ENCODE measurements at regions not wholly inside any gene's neighbourhood (a gene's known extent, or its start where the extent isn't known, plus 50 kb on each side); places are given as distances from the start of the nearest gene placed in this dataset.

DNA sequence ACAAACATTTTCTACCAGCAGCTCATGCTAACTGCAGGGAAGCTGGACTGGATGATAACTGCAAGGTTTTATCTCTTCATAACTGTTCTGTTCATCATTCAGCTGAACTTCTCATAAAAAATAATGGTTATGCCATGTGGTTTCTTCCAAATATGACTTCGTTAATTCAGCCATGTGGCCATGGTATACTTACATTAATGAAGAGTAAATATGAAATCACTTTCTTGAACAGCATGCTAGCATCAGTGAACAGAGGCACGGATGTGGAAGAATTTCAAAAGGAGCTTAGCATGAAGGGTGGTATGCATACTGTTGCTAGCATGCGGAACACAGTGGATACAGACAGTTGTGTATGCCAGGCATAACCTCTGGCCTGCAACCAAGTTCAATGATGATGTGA, 1417.0 kb upstream of the CDH8 start:
- intact Hi-C loops (cut with micrococcal nuclease): no loop called here
- no peak overlapping the region for H3K4me3 ChIP-seq (ENCODE audit: low read length in 2 of 2)
- DNase-seq: no peak
- Mint-ChIP-seq H3K4me1 (no peaks in the 10 kb centered on the region), H3K4me3 (no peak overlapping the region), H3K27me3 (no peaks in the 10 kb centered on the region), H3K36me3 (no peaks in the 10 kb centered on the region), H3K9me3 (peaks cover 6 to 34% (median 24%) of the 10 kb centered on the region in 8 donors), H3K27ac (no peak overlapping the region)
- no peaks in the 10 kb centered on the region for H3K9me3 ChIP-seq (ENCODE audit: control insufficient read depth in 1 of 2, low read length in 2 of 2)
- ChIA-PET POLR2A (ENCODE audit: partially characterized antibody) (no interaction called here), CTCF (ENCODE audit: partially characterized antibody) (no interaction called here)
- H3K36me3 ChIP-seq (ENCODE audit: insufficient read depth, low read length): no peaks in the 10 kb centered on the region
- H3K27me3 ChIP-seq (ENCODE audit: insufficient read depth, low read length): no peaks in the 10 kb centered on the region
- H3K27ac ChIP-seq (ENCODE audit: low read depth, low read length): no peak overlapping the region
- H3K4me1 ChIP-seq (ENCODE audit: insufficient read depth, low read length): no peaks in the 10 kb centered on the region

DNA sequence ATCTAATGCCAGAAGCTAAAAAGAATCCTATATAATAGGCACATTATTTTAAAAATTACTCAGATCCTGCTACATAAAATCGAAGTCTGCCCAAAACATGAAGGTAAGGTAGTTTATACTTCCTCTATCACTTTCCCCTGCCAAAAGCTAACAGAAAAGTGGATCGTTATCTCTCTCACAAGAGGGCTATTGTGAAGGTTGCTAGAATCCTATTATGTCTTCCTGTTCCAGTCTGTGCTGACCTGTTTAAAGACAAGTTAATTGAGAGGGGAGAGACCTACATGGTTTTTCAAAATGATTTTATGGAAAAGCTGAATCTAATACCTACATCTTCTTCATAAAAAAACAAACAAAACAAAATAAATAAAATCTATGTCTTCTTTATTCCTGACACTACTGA, 1410.9 kb upstream of the CDH8 start:
- ChIA-PET POLR2A (ENCODE audit: partially characterized antibody) (no interaction called here), CTCF (ENCODE audit: partially characterized antibody) (no interaction called here)
- DNase-seq: no peak
- no peak overlapping the region for H3K27ac Mint-ChIP-seq
- H3K27me3 Mint-ChIP-seq: no peaks in the 10 kb centered on the region
- H3K9me3 ChIP-seq (ENCODE audit: control insufficient read depth in 1 of 2, low read length in 2 of 2): no peaks in the 10 kb centered on the region
- no peaks in the 10 kb centered on the region for H3K36me3 ChIP-seq (ENCODE audit: insufficient read depth, low read length)
- intact Hi-C loops (cut with micrococcal nuclease): no loop called here
- H3K4me3 Mint-ChIP-seq: no peak overlapping the region
- no peaks in the 10 kb centered on the region for H3K36me3 Mint-ChIP-seq
- H3K4me1 ChIP-seq (ENCODE audit: insufficient read depth, low read length): no peaks in the 10 kb centered on the region
- no peak overlapping the region for H3K4me3 ChIP-seq (ENCODE audit: low read length in 2 of 2)
- no peaks in the 10 kb centered on the region for H3K4me1 Mint-ChIP-seq
- H3K27ac ChIP-seq (ENCODE audit: low read depth, low read length): no peak overlapping the region
- H3K27me3 ChIP-seq (ENCODE audit: insufficient read depth, low read length): no peaks in the 10 kb centered on the region
- H3K9me3 Mint-ChIP-seq: peaks cover 3 to 34% (median 21%) of the 10 kb centered on the region in 8 donors

DNA sequence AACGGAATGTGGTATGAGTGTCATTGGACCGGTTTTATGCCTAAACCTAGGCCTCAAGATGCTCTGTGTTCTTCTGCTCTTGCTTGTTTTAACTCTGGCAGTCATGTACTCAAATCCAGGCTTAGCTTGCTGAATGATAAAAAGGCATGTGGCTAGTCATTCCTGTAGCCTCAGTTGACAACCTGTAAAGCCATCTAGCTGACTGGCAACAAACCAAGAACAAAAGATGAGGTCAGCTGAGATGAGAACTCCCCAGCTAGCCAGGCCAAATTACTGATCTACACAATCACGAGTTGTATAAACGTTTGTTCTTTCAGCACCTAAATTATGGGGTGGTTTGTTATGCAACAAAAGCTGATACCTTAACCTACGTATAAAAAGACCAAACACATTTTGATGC, 1406.0 kb upstream of the CDH8 start:
- intact Hi-C loops (cut with micrococcal nuclease): no loop called here
- H3K27ac ChIP-seq (ENCODE audit: low read depth, low read length): no peak overlapping the region
- Mint-ChIP-seq H3K9me3 (peaks cover 0 to 33% (median 20%) of the 10 kb centered on the region in 8 donors), H3K4me1 (no peaks in the 10 kb centered on the region), H3K27ac (no peak overlapping the region), H3K36me3 (no peaks in the 10 kb centered on the region), H3K27me3 (no peaks in the 10 kb centered on the region), H3K4me3 (no peak overlapping the region)
- DNase-seq: no peak
- no peak overlapping the region for H3K4me3 ChIP-seq (ENCODE audit: low read length in 2 of 2)
- ChIA-PET CTCF (ENCODE audit: partially characterized antibody) (no interaction called here), POLR2A (ENCODE audit: partially characterized antibody) (no interaction called here)
- H3K27me3 ChIP-seq (ENCODE audit: insufficient read depth, low read length): no peaks in the 10 kb centered on the region
- H3K9me3 ChIP-seq (ENCODE audit: control insufficient read depth in 1 of 2, low read length in 2 of 2): no peaks in the 10 kb centered on the region
- H3K36me3 ChIP-seq (ENCODE audit: insufficient read depth, low read length): no peaks in the 10 kb centered on the region
- no peaks in the 10 kb centered on the region for H3K4me1 ChIP-seq (ENCODE audit: insufficient read depth, low read length)

DNA sequence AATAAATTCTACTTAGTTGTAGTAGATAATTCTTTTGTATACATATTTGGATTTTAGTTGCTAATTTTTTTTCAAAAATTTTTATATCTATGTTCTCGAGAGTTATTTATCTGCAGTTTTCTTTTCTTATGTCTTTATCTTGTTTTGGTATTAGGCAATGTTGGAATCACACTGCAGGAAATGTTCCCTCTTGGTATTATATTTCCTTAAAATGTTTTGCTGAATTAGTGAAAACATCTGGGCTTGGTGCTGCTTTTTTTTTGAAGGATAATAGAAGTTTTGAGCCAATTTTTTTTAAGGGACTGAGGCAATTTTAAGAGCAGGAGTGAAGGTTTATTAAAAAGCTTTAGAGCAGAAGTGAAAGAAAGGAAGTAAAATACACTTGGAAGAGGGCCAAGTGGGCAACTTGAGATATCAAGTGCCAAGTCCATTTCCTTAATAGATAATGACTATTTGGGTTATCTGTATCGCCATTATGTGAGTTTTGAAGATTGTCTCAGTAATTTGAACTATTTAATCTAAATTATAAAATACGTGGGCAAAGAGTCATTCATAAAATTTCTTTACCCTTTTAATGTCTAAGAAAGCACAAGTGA, 1390.1 kb upstream of the CDH8 start:
- no peak overlapping the region for H3K27ac Mint-ChIP-seq
- H3K4me3 Mint-ChIP-seq: no peak overlapping the region
- Histone ChIP-seq H3K4me1 (ENCODE audit: insufficient read depth, low read length) (no peaks in the 10 kb centered on the region), H3K9me3 (ENCODE audit: control insufficient read depth in 1 of 2, low read length in 2 of 2) (no peaks in the 10 kb centered on the region), H3K27ac (ENCODE audit: low read depth, low read length) (no peak overlapping the region), H3K27me3 (ENCODE audit: insufficient read depth, low read length) (no peaks in the 10 kb centered on the region), H3K36me3 (ENCODE audit: insufficient read depth, low read length) (no peaks in the 10 kb centered on the region), H3K4me3 (ENCODE audit: low read length in 2 of 2) (no peak overlapping the region)
- intact Hi-C loops (cut with micrococcal nuclease): no loop called here
- no peak for DNase-seq
- ChIA-PET POLR2A (ENCODE audit: partially characterized antibody) (no interaction called here), CTCF (ENCODE audit: partially characterized antibody) (no interaction called here)
- H3K36me3 Mint-ChIP-seq: no peaks in the 10 kb centered on the region
- H3K27me3 Mint-ChIP-seq: no peaks in the 10 kb centered on the region
- H3K9me3 Mint-ChIP-seq: peaks cover 2 to 49% (median 31%) of the 10 kb centered on the region in 8 donors
- H3K4me1 Mint-ChIP-seq: no peaks in the 10 kb centered on the region

DNA sequence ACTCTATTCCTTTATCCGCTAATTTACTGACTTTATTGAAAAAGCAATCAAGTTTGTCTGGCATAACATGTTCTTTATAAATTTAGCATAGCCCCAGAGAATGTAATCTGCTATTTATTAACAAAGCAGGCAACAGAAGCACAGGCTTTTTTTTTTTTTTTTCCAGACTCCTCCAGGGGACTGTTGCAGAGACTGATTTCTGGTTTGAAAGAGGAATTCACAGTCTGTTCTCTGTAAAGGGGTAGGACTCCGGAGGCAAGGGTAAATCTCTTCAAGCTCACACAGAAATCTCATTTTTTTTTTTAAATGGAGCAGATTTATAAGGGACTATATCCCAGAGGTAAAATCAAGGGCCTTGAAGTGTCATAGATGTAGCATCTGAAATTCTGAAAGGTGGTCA, 1386.5 kb upstream of the CDH8 start:
- no peak overlapping the region for H3K27ac ChIP-seq (ENCODE audit: low read depth, low read length)
- ChIA-PET CTCF (ENCODE audit: partially characterized antibody) (no interaction called here), POLR2A (ENCODE audit: partially characterized antibody) (no interaction called here)
- no peaks in the 10 kb centered on the region for H3K9me3 ChIP-seq (ENCODE audit: control insufficient read depth in 1 of 2, low read length in 2 of 2)
- intact Hi-C loops (cut with micrococcal nuclease): no loop called here
- H3K4me3 ChIP-seq (ENCODE audit: low read length in 2 of 2): no peak overlapping the region
- Mint-ChIP-seq H3K36me3 (no peaks in the 10 kb centered on the region), H3K27ac (no peak overlapping the region), H3K9me3 (peaks cover 5 to 39% (median 26%) of the 10 kb centered on the region in 8 donors), H3K4me1 (no peaks in the 10 kb centered on the region), H3K27me3 (no peaks in the 10 kb centered on the region), H3K4me3 (no peak overlapping the region)
- H3K27me3 ChIP-seq (ENCODE audit: insufficient read depth, low read length): no peaks in the 10 kb centered on the region
- H3K4me1 ChIP-seq (ENCODE audit: insufficient read depth, low read length): no peaks in the 10 kb centered on the region
- no peaks in the 10 kb centered on the region for H3K36me3 ChIP-seq (ENCODE audit: insufficient read depth, low read length)
- no peak for DNase-seq

DNA sequence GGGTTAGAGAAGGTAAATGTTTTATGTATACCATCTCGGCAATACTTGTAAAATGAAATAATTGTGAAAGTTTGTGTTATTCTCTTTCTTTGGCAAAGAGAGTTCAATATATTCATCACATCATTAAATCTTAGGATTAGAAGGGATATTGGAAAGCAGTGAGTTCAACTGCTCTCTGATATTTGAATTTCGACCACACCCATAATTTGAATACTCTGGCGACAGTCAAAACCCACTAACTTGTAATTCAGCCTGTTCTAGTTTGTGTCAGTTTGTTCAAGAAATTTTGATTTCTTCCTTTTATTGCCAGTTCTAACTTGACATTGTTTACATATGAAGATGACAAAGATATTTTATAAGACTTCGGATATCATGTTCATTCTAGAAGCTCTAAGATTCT, 1380.5 kb upstream of the CDH8 start:
- Mint-ChIP-seq H3K27me3 (no peaks in the 10 kb centered on the region), H3K27ac (no peak overlapping the region), H3K36me3 (no peaks in the 10 kb centered on the region), H3K9me3 (peaks cover 5 to 40% (median 23%) of the 10 kb centered on the region in 8 donors), H3K4me3 (no peak overlapping the region), H3K4me1 (no peaks in the 10 kb centered on the region)
- intact Hi-C loops (cut with micrococcal nuclease): no loop called here
- no peaks in the 10 kb centered on the region for H3K36me3 ChIP-seq (ENCODE audit: insufficient read depth, low read length)
- ChIA-PET POLR2A (ENCODE audit: partially characterized antibody) (no interaction called here), CTCF (ENCODE audit: partially characterized antibody) (no interaction called here)
- H3K27me3 ChIP-seq (ENCODE audit: insufficient read depth, low read length): no peaks in the 10 kb centered on the region
- H3K4me3 ChIP-seq (ENCODE audit: low read length in 2 of 2): no peak overlapping the region
- no peak overlapping the region for H3K27ac ChIP-seq (ENCODE audit: low read depth, low read length)
- H3K9me3 ChIP-seq (ENCODE audit: control insufficient read depth in 1 of 2, low read length in 2 of 2): no peaks in the 10 kb centered on the region
- no peak for DNase-seq
- H3K4me1 ChIP-seq (ENCODE audit: insufficient read depth, low read length): no peaks in the 10 kb centered on the region

DNA sequence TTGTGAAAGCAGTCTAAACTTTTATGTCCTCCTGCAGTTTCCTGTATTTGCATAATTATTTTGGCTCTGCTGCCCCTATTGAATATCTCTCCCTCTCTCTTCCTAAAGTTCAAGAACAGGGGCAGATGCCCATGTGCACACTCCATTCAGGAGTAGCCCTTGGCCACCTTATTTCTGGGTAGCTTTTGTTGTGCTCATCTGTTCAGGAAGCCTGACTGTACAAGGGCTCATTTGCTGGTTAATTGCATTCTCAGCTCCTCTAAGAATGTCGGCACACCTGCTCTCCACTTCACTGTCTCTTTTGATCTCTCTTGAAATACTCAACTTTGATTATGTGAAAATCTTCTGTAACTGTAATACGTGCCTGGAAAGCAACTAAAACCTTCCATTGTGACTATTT, 1378.8 kb upstream of the CDH8 start:
- Histone ChIP-seq H3K9me3 (ENCODE audit: control insufficient read depth in 1 of 2, low read length in 2 of 2) (no peaks in the 10 kb centered on the region), H3K36me3 (ENCODE audit: insufficient read depth, low read length) (no peaks in the 10 kb centered on the region), H3K27me3 (ENCODE audit: insufficient read depth, low read length) (no peaks in the 10 kb centered on the region), H3K4me1 (ENCODE audit: insufficient read depth, low read length) (no peaks in the 10 kb centered on the region), H3K4me3 (ENCODE audit: low read length in 2 of 2) (no peak overlapping the region), H3K27ac (ENCODE audit: low read depth, low read length) (no peak overlapping the region)
- Mint-ChIP-seq H3K9me3 (peaks cover 5 to 40% (median 21%) of the 10 kb centered on the region in 8 donors), H3K27me3 (no peaks in the 10 kb centered on the region), H3K27ac (no peak overlapping the region), H3K4me3 (no peak overlapping the region), H3K36me3 (no peaks in the 10 kb centered on the region), H3K4me1 (no peaks in the 10 kb centered on the region)
- CTCF ChIA-PET (ENCODE audit: partially characterized antibody): no interaction called here
- POLR2A ChIA-PET (ENCODE audit: partially characterized antibody): no interaction called here
- no peak for DNase-seq
- intact Hi-C loops (cut with micrococcal nuclease): no loop called here

DNA sequence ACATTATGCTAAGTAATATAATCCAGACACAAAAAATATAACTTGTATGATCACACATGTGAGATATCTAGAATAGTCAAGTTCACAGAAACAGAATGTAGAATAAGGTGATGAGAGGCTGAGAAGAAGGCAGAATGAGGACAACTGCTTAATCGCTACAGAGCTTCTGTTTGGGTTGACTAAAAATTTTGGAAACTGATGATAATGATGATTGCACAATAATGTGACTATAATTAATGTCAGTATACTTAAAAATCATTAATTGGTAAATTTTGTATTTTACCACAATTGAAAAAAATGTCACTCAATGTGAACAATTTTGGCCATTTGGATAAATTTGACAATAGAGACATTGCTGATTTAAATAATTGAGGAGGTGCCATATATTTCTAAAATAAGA, 1374.4 kb upstream of the CDH8 start:
- H3K4me1 Mint-ChIP-seq: no peaks in the 10 kb centered on the region
- CTCF ChIA-PET (ENCODE audit: partially characterized antibody): no interaction called here
- no peak overlapping the region for H3K4me3 ChIP-seq (ENCODE audit: low read length in 2 of 2)
- no peaks in the 10 kb centered on the region for H3K27me3 Mint-ChIP-seq
- no peaks in the 10 kb centered on the region for H3K36me3 ChIP-seq (ENCODE audit: insufficient read depth, low read length)
- H3K4me3 Mint-ChIP-seq: no peak overlapping the region
- POLR2A ChIA-PET (ENCODE audit: partially characterized antibody): no interaction called here
- peaks cover 2 to 24% (median 13%) of the 10 kb centered on the region in 8 donors for H3K9me3 Mint-ChIP-seq
- intact Hi-C loops (cut with micrococcal nuclease): no loop called here
- H3K27ac Mint-ChIP-seq: no peak overlapping the region
- DNase-seq: no peak
- H3K4me1 ChIP-seq (ENCODE audit: insufficient read depth, low read length): no peaks in the 10 kb centered on the region
- H3K27me3 ChIP-seq (ENCODE audit: insufficient read depth, low read length): no peaks in the 10 kb centered on the region
- no peaks in the 10 kb centered on the region for H3K36me3 Mint-ChIP-seq
- H3K9me3 ChIP-seq (ENCODE audit: control insufficient read depth in 1 of 2, low read length in 2 of 2): peaks cover 0 to 3% of the 10 kb centered on the region in 2 donors
- H3K27ac ChIP-seq (ENCODE audit: low read depth, low read length): no peak overlapping the region
